Mesendoderm (in vitro differentiated cells): ENCODE measurements at regions not wholly inside any gene's neighbourhood (a gene's known extent, or its start where the extent isn't known, plus 50 kb on each side); places are given as distances from the start of the nearest gene placed in this dataset.
"Not testable (repeated sequence)": the region's sequence is repeated elsewhere in the genome, so short reads cannot be mapped to it uniquely, and the experiment has no call there.

Source experiments
- DNase-seq: peaks from one replicate; pipeline ENCODE4 v3.0.0; 2013
- H2AK5ac ChIP-seq: 2 replicates; pipeline ENCODE4 v1.6.1; 2013; ENCODE audit warnings: low read length, inconsistent platforms
- H2BK120ac ChIP-seq: 2 replicates; pipeline ENCODE4 v1.6.1; 2013; ENCODE audit warnings: low read depth, mild to moderate bottlenecking, low read length, moderate library complexity, mixed read lengths
- H2BK15ac ChIP-seq: replicated peaks from 2 replicates; pipeline ENCODE4 v1.6.1; 2013; ENCODE audit warnings: low read depth, mild to moderate bottlenecking, moderate library complexity
- H2BK5ac ChIP-seq: 2 replicates; pipeline ENCODE4 v1.6.1; 2013; ENCODE audit warnings: low read length, inconsistent platforms
- H3K18ac ChIP-seq: 2 replicates; pipeline ENCODE4 v1.6.1; 2013; ENCODE audit warnings: mild to moderate bottlenecking, low read length, mixed read lengths
- H3K23ac ChIP-seq: one replicate; pipeline ENCODE4 v1.6.1; 2013; ENCODE audit warnings: low read length
- H3K27ac ChIP-seq: 2 replicates; pipeline ENCODE4 v1.5.1; 2013; ENCODE audit warnings: low read depth, mild to moderate bottlenecking, inconsistent platforms, low read length, moderate library complexity
- H3K27me3 ChIP-seq: 2 replicates; pipeline ENCODE4 v1.6.1; 2013; ENCODE audit warnings: low read length, control low read depth, mild to moderate bottlenecking, inconsistent platforms; ENCODE audit not compliant: insufficient read depth, poor library complexity
- H3K36me3 ChIP-seq: 2 replicates; pipeline ENCODE4 v1.6.1; 2013; ENCODE audit warnings: low read length, inconsistent platforms; ENCODE audit not compliant: control insufficient read depth, insufficient read depth
- H3K4ac ChIP-seq: one replicate; pipeline ENCODE4 v1.6.1; 2013; ENCODE audit warnings: low read depth, mild to moderate bottlenecking, low read length, moderate library complexity
- H3K4me1 ChIP-seq: 2 replicates; pipeline ENCODE4 v1.6.1; 2013; ENCODE audit warnings: low read depth, low read length, inconsistent platforms; ENCODE audit not compliant: control insufficient read depth
- H3K4me2 ChIP-seq: 2 replicates; pipeline ENCODE4 v1.6.1; 2013; ENCODE audit warnings: low read length
- H3K4me3 ChIP-seq: 2 replicates; pipeline ENCODE4 v1.5.1; 2013; ENCODE audit warnings: mild to moderate bottlenecking, low read length
- H3K56ac ChIP-seq: one replicate; pipeline ENCODE4 v1.6.1; 2013; ENCODE audit warnings: low read length
- H3K79me1 ChIP-seq: 2 replicates; pipeline ENCODE4 v1.6.1; 2013; ENCODE audit warnings: low read length, inconsistent platforms
- H3K79me2 ChIP-seq: 2 replicates; pipeline ENCODE4 v1.6.1; 2013; ENCODE audit warnings: mild to moderate bottlenecking, low read length; ENCODE audit not compliant: control insufficient read depth, insufficient read depth
- H3K9ac ChIP-seq: 2 replicates; pipeline ENCODE4 v1.6.1; 2013; ENCODE audit warnings: low read length, inconsistent platforms
- H4K5ac ChIP-seq: one replicate; pipeline ENCODE4 v1.6.1; 2013; ENCODE audit warnings: low read length
- H4K8ac ChIP-seq: one replicate; pipeline ENCODE4 v1.6.1; 2013; ENCODE audit warnings: low read depth, mild to moderate bottlenecking, control low read depth, low read length, moderate library complexity
- WGBS: extraction: QIAGEN DNeasy Blood & Tissue Kit; methylation state at CpG from one replicate; pipeline ENCODE4 v1.1.7; 2013; ENCODE audit warnings: low lambda C conversion rate, missing lambda C conversion rate; ENCODE audit not compliant: insufficient coverage; ENCODE audit errors: extremely low coverage; 5-methylcytosine and 5-hydroxymethylcytosine counted together

DNA sequence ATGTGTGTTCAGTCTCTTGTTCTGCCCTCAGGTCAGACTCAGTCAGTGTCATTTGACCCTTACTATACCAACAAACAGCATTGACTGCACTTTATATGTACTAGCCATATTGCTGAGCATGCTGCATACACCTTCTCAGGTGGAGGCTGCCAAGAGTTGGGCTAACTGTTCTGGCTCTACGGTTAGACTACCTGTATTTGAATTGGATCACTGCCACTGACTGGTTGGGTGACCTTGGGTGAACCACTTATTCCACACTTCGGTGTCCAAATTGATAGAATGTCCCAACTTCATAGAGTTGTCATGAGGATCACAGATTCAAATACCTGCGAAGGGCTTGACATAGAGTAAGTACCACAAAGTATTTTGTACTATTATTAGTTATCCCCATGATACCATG is 91.2 kb upstream of the GPR50 start:
- no peak for DNase-seq
- Histone ChIP-seq H2BK5ac (no peak overlapping the region), H4K8ac (no peak overlapping the region), H2BK15ac (no peak overlapping the region), H3K36me3 (no peaks in the 10 kb centered on the region), H3K9ac (no peak overlapping the region), H3K18ac (no peak overlapping the region), H3K4ac (no peak overlapping the region), H3K4me1 (no peaks in the 10 kb centered on the region), H3K79me2 (no peaks in the 10 kb centered on the region), H3K27me3 (no peaks in the 10 kb centered on the region), H3K56ac (no peak overlapping the region), H3K27ac (no peak overlapping the region), H3K23ac (no peak overlapping the region), H3K79me1 (no peaks in the 10 kb centered on the region), H2AK5ac (no peak overlapping the region), H3K4me3 (no peak overlapping the region), H4K5ac (no peak overlapping the region), H3K4me2 (no peak overlapping the region), H2BK120ac (no peak overlapping the region)
- no CpG with 5 or more reads among the region's 3 CpGs for WGBS

DNA sequence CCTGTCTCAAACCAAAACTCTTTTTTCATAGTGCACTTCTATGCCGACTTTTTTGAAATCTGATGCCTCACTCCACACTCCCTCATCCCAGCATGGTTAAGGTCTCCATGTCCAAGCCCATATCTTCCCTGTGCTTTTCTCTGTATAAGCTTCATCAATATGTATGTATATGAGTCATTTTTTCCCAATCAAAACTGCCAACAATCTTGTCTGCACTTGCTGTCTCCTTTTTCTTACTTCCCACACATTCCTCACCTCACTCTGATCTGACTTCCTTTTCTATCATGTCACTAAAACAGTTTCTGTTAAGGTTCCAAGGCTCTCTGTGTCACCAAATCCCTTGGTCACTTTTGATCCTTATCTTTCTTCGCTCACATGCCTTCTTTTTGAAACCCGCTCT is 88.2 kb upstream of the GPR50 start:
- Histone ChIP-seq H3K4me1 (no peaks in the 10 kb centered on the region), H3K27ac (no peak overlapping the region), H4K5ac (no peak overlapping the region), H3K23ac (no peak overlapping the region), H3K56ac (no peak overlapping the region), H3K27me3 (no peaks in the 10 kb centered on the region), H3K9ac (no peak overlapping the region), H3K79me2 (no peaks in the 10 kb centered on the region), H2BK120ac (no peak overlapping the region), H3K18ac (no peak overlapping the region), H3K4me2 (no peak overlapping the region), H4K8ac (no peak overlapping the region), H3K4ac (no peak overlapping the region), H2BK15ac (no peak overlapping the region), H2BK5ac (no peak overlapping the region), H3K79me1 (no peaks in the 10 kb centered on the region), H3K4me3 (no peak overlapping the region), H3K36me3 (no peaks in the 10 kb centered on the region), H2AK5ac (no peak overlapping the region)
- no peak for DNase-seq
- no CpG with 5 or more reads among the region's 3 CpGs for WGBS

DNA sequence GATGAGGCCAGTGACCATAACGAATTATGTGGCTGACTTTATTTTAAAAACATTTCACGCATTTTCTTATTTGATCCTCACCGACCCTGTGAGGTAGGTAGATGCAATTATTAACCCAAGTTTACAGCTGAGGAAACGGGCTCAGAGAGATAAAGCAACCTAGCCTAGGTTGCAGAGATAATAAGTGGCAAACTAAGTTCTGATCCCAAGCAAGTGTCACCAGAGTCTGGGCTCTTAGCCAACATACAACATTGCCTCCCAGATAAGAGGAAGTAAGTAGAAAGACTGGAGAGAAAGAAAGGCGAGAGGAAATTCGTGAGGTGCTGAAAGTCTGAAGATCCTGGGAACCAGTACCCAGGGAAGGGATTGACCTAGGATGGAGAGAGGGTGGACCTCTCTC is 77.4 kb upstream of the GPR50 start:
- Histone ChIP-seq H3K79me1 (no peaks in the 10 kb centered on the region), H3K27ac (no peak overlapping the region), H4K5ac (no peak overlapping the region), H3K4me3 (no peak overlapping the region), H3K9ac (no peak overlapping the region), H3K4me2 (no peak overlapping the region), H3K27me3 (no peaks in the 10 kb centered on the region), H2BK120ac (no peak overlapping the region), H3K4ac (no peak overlapping the region), H4K8ac (no peak overlapping the region), H3K56ac (no peak overlapping the region), H2AK5ac (no peak overlapping the region), H3K23ac (no peak overlapping the region), H2BK5ac (no peak overlapping the region), H3K79me2 (no peaks in the 10 kb centered on the region), H3K36me3 (no peaks in the 10 kb centered on the region), H3K18ac (no peak overlapping the region), H2BK15ac (no peak overlapping the region), H3K4me1 (no peaks in the 10 kb centered on the region)
- DNase-seq = no peak
- no CpG with 5 or more reads among the region's 6 CpGs for WGBS

DNA sequence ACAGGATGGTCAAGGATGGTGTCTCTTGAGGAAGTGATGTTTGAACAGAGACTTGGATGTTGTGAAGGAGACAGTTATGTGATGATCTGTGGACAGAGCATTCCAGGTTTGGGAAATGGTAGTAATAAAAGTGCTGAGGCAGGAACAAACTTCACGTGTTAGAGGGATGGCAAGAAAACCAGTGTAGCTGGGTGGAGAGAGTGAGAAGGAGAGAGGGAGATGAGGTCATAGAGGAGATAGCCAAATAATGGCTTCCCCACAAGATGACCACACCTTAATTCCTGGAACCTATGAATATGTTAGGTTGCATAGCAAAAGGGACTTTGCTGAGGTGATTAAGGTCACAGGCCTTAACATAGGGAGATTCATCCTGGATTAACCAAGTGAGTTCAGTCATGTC is 75.6 kb upstream of the GPR50 start:
- H2AK5ac ChIP-seq = no peak overlapping the region
- H3K18ac ChIP-seq = no peak overlapping the region
- H3K4me3 ChIP-seq = no peak overlapping the region
- H3K27ac ChIP-seq = no peak overlapping the region
- no peak overlapping the region for H3K56ac ChIP-seq
- no peaks in the 10 kb centered on the region for H3K27me3 ChIP-seq
- H3K9ac ChIP-seq = no peak overlapping the region
- no peak overlapping the region for H2BK5ac ChIP-seq
- H3K4me1 ChIP-seq = no peaks in the 10 kb centered on the region
- H3K4me2 ChIP-seq = no peak overlapping the region
- no peaks in the 10 kb centered on the region for H3K79me1 ChIP-seq
- H3K79me2 ChIP-seq = no peaks in the 10 kb centered on the region
- DNase-seq = no peak
- no peak overlapping the region for H3K23ac ChIP-seq
- H2BK120ac ChIP-seq = no peak overlapping the region
- H3K4ac ChIP-seq = no peak overlapping the region
- WGBS = no CpG with 5 or more reads among the region's 1 CpG
- H4K8ac ChIP-seq = no peak overlapping the region
- no peak overlapping the region for H4K5ac ChIP-seq
- no peak overlapping the region for H2BK15ac ChIP-seq
- no peaks in the 10 kb centered on the region for H3K36me3 ChIP-seq

DNA sequence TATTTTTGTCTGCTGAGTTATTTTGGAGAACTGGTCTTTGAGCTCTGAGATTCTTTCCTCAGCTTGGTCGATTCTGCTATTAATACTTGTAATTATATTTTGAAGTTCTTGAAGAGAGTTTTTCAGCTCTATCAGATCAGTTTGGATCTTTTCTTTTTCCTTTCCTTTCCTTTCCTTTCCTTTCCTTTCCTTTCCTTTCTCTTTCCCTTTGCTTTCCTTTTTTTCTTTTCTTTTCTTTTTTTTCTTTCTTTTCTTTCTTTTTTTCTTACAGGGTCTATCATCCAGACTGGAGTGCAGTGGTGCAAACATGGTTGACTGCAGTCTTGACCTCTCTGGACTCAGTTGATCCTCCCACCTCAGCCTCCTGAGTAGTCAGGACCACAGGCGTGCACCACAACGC is 63.2 kb upstream of the GPR50 start:
- DNase-seq, H3K79me1 ChIP-seq, H3K79me2 ChIP-seq, H2BK15ac ChIP-seq, H3K9ac ChIP-seq, H4K8ac ChIP-seq, H3K27me3 ChIP-seq, H3K36me3 ChIP-seq, H3K4me2 ChIP-seq, H3K56ac ChIP-seq, H3K18ac ChIP-seq, H3K4ac ChIP-seq, H2BK120ac ChIP-seq, H2BK5ac ChIP-seq, H3K23ac ChIP-seq, H4K5ac ChIP-seq, H3K4me3 ChIP-seq, H3K27ac ChIP-seq, H3K4me1 ChIP-seq, H2AK5ac ChIP-seq: not testable (repeated sequence)
- whole genome bisulfite sequencing = no CpG with 5 or more reads among the region's 3 CpGs
